Stomach (tissue), 8 donors: ENCODE measurements at regions not wholly inside any gene's neighbourhood (a gene's known extent, or its start where the extent isn't known, plus 50 kb on each side); places are given as distances from the start of the nearest gene placed in this dataset.

Source experiments
- DNase-seq, 2 donors: peaks; one replicate each; pipeline versions ENCODE4 v3.0.0 to v3.0.0-alpha.2; 2013 to 2019
- H3K27ac ChIP-seq, 5 donors: fragments of 200-600 bp in 4 of 5; sonication (generic) in 4 of 5; one replicate each; pipeline ENCODE4 v1.5.1; 2013 to 2019; ENCODE audit warnings: mild to moderate bottlenecking in 1 of 5, moderate library complexity in 1 of 5
- H3K27me3 ChIP-seq, 3 donors: fragments of 200-600 bp; sonication (generic); one replicate each; pipeline ENCODE4 v1.5.1; 2017 to 2019; ENCODE audit warnings: mixed run types in 1 of 3
- H3K36me3 ChIP-seq, 4 donors: fragments of 200-600 bp; sonication (generic); 1 replicate in 3 of 4; 2 replicates in 1 of 4; pipeline ENCODE4 v1.5.1; 2016 to 2019
- H3K4me1 ChIP-seq, 4 donors: fragments of 200-600 bp; sonication (generic); one replicate each; pipeline ENCODE4 v1.5.1; 2016 to 2019
- H3K4me3 ChIP-seq, 4 donors: fragments of 200-600 bp; sonication (generic) in 3 of 4; one replicate each; pipeline ENCODE4 v1.5.1; 2016 to 2019; ENCODE audit warnings: mild to moderate bottlenecking in 1 of 4
- H3K9me3 ChIP-seq, 4 donors: fragments of 200-600 bp; sonication (generic); one replicate each; pipeline ENCODE4 v1.5.1; 2016 to 2019
- EP300 ChIP-seq: sonication (generic); formaldehyde crosslinking; IDR thresholded peaks from one replicate; pipeline ENCODE4 v1.6.1; 2017; ENCODE audit warnings: antibody characterized with exemption
- POLR2A ChIP-seq, 4 donors: fragments of 450-650 bp; IDR thresholded peaks; one replicate each; pipeline ENCODE4 v1.6.1; 2016; ENCODE audit warnings: antibody characterized with exemption in 4 of 4, control low read depth in 2 of 4, mild to moderate bottlenecking in 1 of 4, moderate library complexity in 1 of 4
- POLR2AphosphoS5 ChIP-seq, 3 donors: sonication (generic); formaldehyde crosslinking; IDR thresholded peaks; one replicate each; pipeline ENCODE4 v1.6.1; 2016; ENCODE audit warnings: antibody characterized with exemption in 3 of 3
- WGBS, 5 donors: extraction: QIAGEN DNeasy Blood & Tissue Kit in 3 of 5; methylation state at CpG; one replicate each; pipeline versions ENCODE4 v1.1.5 to v1.1.7; 2013 to 2018; 5-methylcytosine and 5-hydroxymethylcytosine counted together
- intact Hi-C: fragments of 100-400 bp; cut with DNase I; formaldehyde crosslinking; loops from one replicate; pipeline ENCODE4 v1.15.1; 2023; ENCODE audit warnings: low total_unique reads
- small RNA-seq, 4 donors: library from RNA; depleted of rRNA; stranded (forward); fragments of <200 nt; gene quantifications; one replicate each; pipeline ENCODE3, GENCODE V24; 2016
- TF ChIP-seq, protein P1 (sequence below), 7 experiments: fragments of 450-650 bp in 4 of 7; fragments of 200-600 bp in 3 of 7; sonication (generic) in 3 of 7; IDR thresholded peaks; one replicate each; pipeline ENCODE4 v1.5.1; 2016 to 2019; ENCODE audit warnings: antibody characterized with exemption in 7 of 7, control low read depth in 2 of 7, mild to moderate bottlenecking in 1 of 7
- donor health status: healthy with polysubstance abuse.
- donor health status: Bipolar disorder and iron deficiency.
- donor health status: healthy.

GRCh38 chr3:180538493-180538892 is 63.5 kb upstream of the TTC14 start:
- Histone ChIP-seq H3K9me3 (peaks cover 0 to 4% (median 0%) of the 10 kb centered on the region in 4 donors), H3K36me3 (no peaks in the 10 kb centered on the region), H3K27ac (no peak overlapping the region), H3K4me1 (no peaks in the 10 kb centered on the region), H3K27me3 (no peaks in the 10 kb centered on the region), H3K4me3 (no peak overlapping the region)
- no peak for DNase-seq
- no peak for TF ChIP-seq POLR2AphosphoS5 (IDR thresholded peaks at IDR 0.05)
- TF ChIP-seq EP300, result no peak
- no peak for TF ChIP-seq POLR2A (IDR thresholded peaks at IDR 0.05)
- intact Hi-C loops, result no loop called here

DNA sequence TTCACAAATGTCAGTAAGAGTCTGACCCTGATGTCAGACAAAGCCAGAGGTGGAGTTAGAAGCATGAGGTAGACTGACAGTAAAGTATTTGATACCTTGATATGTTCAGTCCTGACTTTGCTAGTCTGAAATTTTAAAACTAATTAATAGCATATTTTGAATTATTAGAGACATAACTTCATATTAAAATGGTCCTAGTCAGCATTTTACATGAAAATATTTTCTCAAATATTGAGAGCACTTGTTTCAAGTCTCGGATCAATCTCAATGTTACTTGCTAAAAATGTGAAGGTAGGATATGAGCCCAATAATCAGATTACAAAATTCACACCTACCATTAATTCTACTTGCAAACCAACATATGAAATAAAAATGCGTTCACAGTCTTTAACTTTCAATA is 58.1 kb upstream of the TTC14 start:
- Histone ChIP-seq H3K27me3 (no peaks in the 10 kb centered on the region), H3K4me1 (no peaks in the 10 kb centered on the region), H3K4me3 (no peak overlapping the region), H3K9me3 (peaks cover 0 to 4% (median 0%) of the 10 kb centered on the region in 4 donors), H3K27ac (no peak overlapping the region), H3K36me3 (no peaks in the 10 kb centered on the region)
- DNase-seq, result no peak
- intact Hi-C loops, result no loop called here
- TF ChIP-seq POLR2A (IDR thresholded peaks at IDR 0.05) (no peak), EP300 (no peak), POLR2AphosphoS5 (IDR thresholded peaks at IDR 0.05) (no peak)
- TF ChIP-seq, protein P1, sequence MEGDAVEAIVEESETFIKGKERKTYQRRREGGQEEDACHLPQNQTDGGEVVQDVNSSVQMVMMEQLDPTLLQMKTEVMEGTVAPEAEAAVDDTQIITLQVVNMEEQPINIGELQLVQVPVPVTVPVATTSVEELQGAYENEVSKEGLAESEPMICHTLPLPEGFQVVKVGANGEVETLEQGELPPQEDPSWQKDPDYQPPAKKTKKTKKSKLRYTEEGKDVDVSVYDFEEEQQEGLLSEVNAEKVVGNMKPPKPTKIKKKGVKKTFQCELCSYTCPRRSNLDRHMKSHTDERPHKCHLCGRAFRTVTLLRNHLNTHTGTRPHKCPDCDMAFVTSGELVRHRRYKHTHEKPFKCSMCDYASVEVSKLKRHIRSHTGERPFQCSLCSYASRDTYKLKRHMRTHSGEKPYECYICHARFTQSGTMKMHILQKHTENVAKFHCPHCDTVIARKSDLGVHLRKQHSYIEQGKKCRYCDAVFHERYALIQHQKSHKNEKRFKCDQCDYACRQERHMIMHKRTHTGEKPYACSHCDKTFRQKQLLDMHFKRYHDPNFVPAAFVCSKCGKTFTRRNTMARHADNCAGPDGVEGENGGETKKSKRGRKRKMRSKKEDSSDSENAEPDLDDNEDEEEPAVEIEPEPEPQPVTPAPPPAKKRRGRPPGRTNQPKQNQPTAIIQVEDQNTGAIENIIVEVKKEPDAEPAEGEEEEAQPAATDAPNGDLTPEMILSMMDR (IDR thresholded peaks at IDR 0.05), result no peak
- WGBS, 5 donors, result 62 to 89% (median 78%) methylated on average over 2 of the region's 2 CpGs

GRCh38 chr3:180546863-180547262 is 55.1 kb upstream of the TTC14 start:
- Histone ChIP-seq H3K4me3 (no peak overlapping the region), H3K27ac (no peak overlapping the region), H3K9me3 (peaks cover 0 to 4% (median 0%) of the 10 kb centered on the region in 4 donors), H3K4me1 (no peaks in the 10 kb centered on the region), H3K27me3 (no peaks in the 10 kb centered on the region), H3K36me3 (no peaks in the 10 kb centered on the region)
- 58 to 85% (median 70%) methylated on average over 1 of the region's 1 CpG for WGBS, 5 donors
- TF ChIP-seq POLR2A (IDR thresholded peaks at IDR 0.05) (no peak), POLR2AphosphoS5 (IDR thresholded peaks at IDR 0.05) (no peak), EP300 (no peak)
- TF ChIP-seq, protein P1 (IDR thresholded peaks at IDR 0.05), result no peak
- intact Hi-C loops, result no loop called here
- no peak for DNase-seq

GRCh38 chr3:180548050-180548449 is 53.9 kb upstream of the TTC14 start:
- Histone ChIP-seq H3K27ac (no peak overlapping the region), H3K27me3 (no peaks in the 10 kb centered on the region), H3K36me3 (no peaks in the 10 kb centered on the region), H3K4me3 (no peak overlapping the region), H3K4me1 (no peaks in the 10 kb centered on the region), H3K9me3 (peaks cover 0 to 3% (median 0%) of the 10 kb centered on the region in 4 donors)
- intact Hi-C loops, result no loop called here
- no peak for TF ChIP-seq EP300
- TF ChIP-seq POLR2A (IDR thresholded peaks at IDR 0.05), result no peak
- TF ChIP-seq POLR2AphosphoS5 (IDR thresholded peaks at IDR 0.05), result no peak
- WGBS, 5 donors, result 33 to 56% (median 40%) methylated on average over 1 of the region's 1 CpG
- no peak for DNase-seq

Small RNA genes in the stretch of these regions (small RNA-seq; reads per million reads assigned to genes)
- 0 reads per million in 4 donors for gene AC134503.1
- gene RF00096, result 0 reads per million in 4 donors
- gene RNA5SP149, result 0 to 0.81 (median 0.42) reads per million in 4 donors
